NCI-H446 treated with DMSO at 0.1 percent for 48 hours (cell line): ENCODE measurements at regions not wholly inside any gene's neighbourhood (a gene's known extent, or its start where the extent isn't known, plus 50 kb on each side); places are given as distances from the start of the nearest gene placed in this dataset.
"Not testable (repeated sequence)": the region's sequence is repeated elsewhere in the genome, so short reads cannot be mapped to it uniquely, and the experiment has no call there.

Source experiments
- DNase-seq: peaks from one replicate; lab custom pipeline; 2025; lab: John Stamatoyannopoulos, UW

DNA sequence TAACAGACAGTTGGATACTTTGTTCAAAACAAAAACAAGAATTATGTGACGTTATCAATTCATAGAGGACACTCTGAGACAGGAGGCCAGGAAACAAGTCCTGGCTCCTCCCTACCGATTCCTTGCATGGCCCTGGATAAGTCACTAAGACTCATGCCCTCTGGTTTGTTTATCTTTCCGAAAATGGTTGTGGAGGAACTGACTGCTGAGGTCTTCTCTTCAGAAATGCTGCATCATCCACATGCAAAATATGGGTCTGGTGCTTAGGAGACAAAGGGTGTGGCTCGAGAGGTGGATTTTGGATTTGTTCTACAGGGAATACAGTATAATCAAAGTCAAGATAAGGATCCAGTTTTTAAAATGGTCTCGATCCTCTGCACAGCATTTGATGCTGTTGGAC lies 130.9 kb downstream of the RELL1 start:
- no peak for DNase-seq

DNA sequence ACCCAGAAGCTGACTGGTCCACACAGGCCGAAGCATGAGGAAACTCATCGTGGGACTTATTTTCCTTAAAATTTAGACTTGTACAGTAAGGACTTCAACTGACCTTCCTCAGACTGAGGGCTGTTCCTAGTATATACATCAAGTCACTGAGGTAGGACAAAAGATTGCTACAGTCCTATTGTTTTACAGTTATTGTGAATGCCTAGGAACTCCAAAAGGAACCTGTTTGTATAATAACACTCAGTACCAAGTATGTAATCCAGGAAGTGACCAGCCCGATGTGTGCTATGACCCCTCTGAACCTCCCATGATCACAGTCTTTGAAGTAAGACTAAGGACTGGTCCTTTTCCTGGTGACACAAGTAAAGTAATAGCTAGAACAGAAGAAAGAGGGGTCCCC lies 136.3 kb downstream of the RELL1 start:
- DNase-seq: not testable (repeated sequence)

DNA sequence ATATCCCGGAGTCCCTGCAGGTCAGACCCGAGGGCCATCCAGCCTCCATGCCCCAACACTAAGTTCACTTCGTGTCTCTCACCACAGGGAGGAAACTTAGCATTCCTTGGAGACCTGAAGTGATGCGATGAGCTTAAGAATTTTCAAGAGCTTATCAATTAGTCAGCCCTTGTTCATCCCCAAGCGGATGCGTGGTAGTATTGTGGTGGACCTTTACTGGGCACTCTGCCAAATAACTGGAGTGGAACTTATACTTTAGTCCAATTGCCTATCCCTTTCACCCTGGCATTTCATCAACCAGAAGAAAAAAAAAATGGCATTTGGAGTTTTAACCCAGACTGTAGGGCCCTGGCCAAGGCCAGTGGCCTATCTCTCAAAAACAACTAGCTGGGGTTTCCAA lies 137.1 kb downstream of the RELL1 start:
- no peak for DNase-seq

DNA sequence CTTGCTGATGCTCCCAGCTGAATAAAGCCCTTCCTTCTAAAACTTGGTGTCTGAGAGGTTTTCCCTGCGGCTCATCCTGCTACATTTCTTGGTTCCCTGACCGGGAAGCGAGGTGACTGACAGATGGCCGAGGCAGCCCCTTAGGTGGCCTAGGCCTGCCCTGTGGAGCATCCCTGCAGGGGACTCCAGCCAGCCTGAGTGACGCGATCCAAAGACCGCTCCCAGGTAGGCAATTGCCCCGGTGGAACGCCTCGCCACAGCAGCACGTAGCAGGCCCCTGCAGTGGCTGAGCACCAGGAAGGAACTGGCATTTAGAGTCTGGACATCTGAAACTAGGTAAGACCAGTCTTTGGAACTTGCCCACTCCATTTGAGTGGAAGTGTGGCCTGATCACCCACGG lies 139.6 kb downstream of the RELL1 start:
- DNase-seq: no peak

DNA sequence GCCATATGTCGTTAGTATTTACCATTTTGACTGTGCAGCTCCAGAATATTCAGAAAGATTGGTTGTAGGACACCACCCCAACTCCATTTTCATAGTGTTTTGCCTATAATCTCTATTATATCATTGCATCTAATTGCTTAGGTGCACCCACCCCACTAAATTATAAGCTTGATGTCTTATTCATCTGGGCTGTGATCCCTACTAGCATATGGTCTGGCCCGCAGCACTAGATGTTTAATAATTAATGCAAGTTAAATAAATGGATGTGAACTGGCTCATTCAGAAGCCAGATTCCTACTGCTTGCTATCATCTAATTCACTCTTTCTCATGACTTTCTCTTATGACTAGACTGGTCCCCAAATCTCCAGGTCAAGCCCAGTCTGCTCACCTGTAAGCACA lies 143.5 kb downstream of the RELL1 start:
- peak; percentile 34 for DNase-seq

DNA sequence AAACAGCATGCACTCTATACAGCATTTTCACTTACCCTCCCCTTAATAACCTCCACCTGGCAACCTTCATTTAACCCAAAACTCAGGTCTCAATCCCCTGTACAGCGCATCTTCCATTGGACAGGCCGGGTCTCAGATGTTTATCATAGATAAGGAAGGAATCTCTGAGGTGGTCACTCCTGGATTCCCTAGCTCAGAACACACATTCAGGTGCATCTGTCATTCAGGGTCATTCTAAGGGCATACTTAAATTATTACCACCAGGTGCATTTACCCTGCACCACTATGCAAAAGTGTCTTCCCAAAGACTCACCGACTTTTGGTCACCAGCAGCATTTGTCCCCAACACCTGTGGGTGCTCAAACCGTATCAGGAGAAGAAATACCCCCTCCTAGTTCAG lies 144.2 kb downstream of the RELL1 start:
- no peak for DNase-seq

DNA sequence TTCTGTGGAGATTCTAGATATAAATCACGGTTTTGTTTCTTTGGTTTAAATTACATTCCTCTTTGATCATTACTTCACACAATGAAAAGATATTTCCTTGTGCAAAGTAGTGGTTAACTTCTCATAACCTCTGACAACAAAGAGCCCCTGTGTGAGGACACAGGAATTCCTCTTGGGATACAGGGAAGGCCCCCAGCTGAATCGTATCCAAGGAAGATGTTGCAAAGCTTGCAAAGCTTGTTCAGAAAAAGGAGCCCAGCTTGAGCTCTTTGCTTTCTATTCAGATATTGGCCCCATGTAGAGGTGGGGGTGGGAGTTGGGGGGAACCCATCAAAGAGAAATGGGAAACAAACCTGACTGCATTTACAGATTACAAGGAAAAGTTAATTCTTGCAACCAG lies 145.7 kb downstream of the RELL1 start:
- no peak for DNase-seq

DNA sequence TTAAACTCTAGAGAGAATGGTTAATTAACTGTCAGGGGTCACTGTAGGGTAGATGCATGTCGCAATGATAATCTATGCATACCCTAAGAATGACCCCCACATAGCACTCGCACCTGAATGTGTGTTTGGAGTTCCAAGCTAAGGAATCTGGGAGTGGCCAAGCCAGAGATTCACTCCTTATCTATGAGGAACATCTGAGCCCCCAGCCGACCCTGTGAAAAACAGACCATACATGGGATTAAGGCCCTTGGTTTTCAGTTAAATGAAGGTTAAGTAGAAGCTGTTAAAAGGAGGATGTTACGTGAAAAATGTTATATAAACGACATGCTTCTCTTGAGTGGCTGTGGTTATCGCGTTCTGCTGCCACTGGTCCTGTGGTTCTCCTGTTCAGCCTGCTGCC lies 147.2 kb downstream of the RELL1 start:
- no peak for DNase-seq

DNA sequence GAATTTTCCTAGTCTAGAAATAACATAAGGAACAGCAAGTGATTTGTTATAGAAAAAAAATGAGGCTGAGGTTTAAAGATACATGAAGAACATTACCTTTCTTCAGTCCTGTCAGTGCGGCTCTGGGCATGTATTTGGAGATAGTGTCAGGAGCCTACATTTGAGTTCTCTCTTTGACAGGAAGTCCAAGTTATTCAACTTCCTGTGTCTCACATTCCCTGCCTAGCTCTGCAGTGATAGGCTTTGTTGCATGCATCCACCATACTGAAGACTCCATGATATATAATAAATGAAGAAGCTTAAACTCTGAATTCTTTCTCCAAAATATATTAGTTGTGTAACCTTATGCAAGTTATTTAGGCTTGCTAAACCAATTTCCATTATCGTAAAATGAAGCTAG lies 148.7 kb downstream of the RELL1 start:
- DNase-seq: no peak

DNA sequence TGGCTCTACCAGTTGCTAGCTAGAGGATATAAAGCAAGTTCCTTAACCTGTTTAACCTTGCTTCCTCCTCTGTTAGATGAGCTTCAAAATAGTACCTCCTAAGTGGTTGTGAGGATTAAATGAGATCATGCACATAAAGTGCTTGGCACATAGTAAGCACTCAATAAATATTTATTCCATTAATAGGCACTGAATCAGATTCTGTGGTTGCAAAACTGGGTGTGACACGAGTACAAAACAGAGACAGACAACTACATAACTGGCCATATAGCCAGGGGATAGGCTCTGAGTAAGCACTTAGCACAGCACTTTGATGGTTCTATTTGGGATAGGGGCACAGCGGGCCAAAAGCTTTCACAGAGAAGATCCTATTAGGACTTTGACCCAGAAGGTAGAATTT lies 150.3 kb downstream of the RELL1 start:
- DNase-seq: no peak

DNA sequence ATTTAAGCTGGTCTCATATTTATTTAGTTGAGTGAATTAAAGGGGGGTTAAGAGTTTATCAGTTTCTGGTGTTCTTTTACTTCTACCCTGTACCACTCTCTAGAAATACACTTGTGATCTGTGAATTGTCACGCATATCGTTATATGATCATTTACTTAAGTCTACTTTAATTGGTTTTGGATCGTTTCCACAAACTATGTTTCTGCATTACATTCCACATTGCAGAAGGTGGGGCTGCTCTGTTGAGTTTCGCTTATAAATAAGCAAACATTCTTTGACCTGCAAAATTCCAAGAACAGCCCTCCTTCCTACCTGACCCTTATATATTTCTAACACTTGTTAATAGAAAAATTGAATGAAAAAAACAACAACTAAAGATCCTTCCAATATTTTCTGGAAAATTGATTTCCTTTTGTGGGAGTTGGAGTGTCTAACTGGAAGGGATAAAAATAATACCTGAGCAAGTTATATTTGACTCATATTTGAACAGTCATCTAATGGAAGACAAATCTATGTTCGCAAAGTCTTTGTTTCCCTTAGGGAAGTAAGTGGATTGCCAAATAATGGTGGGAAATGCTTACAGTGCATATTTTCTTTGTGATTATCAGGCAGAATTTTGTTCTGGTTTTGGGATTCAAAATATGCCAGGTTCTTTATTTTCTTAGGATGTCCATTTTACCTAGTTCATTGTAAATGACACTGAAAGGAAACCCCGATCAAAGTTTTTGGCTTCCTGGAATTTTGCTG lies 152.7 kb downstream of the RELL1 start:
- DNase-seq: no peak

DNA sequence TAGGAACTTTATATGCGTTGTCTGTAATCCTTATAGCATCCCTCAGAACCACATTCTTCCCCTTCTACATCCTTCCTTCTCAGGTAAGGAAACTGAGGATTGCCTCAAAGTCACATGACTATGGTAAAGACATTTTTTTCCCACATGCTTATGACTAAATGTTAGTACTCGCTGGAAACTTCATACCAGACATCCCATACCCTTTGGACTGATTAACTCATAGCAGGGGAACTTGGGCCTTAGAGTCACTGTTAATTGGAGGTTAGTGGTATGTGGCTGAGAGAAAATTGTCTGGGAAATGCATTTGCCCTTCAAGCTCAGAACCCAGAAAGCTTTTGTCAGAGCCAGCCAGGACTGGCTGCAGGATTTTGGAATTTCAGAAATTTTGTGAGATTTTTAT lies 155.0 kb downstream of the RELL1 start:
- DNase-seq: no peak

DNA sequence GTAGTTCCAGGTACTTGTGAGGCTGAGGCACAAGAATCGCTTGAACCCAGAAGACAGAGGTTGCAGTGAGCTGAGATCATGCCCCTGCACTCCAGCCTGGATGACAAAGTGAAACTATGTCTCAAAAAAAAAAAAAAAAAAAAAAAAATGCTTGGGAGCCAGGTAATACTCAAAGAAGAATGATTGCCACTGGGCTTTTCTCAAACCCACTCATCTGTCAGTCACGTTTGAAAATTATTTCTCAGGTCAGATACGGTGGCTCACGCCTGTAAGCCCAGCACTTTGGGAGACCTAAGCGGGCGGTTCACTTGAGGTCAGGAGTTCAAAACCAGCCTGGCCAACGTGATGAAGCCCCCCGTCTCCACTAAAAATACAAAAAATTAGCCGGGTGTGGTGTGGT lies 155.7 kb downstream of the RELL1 start:
- no peak for DNase-seq

DNA sequence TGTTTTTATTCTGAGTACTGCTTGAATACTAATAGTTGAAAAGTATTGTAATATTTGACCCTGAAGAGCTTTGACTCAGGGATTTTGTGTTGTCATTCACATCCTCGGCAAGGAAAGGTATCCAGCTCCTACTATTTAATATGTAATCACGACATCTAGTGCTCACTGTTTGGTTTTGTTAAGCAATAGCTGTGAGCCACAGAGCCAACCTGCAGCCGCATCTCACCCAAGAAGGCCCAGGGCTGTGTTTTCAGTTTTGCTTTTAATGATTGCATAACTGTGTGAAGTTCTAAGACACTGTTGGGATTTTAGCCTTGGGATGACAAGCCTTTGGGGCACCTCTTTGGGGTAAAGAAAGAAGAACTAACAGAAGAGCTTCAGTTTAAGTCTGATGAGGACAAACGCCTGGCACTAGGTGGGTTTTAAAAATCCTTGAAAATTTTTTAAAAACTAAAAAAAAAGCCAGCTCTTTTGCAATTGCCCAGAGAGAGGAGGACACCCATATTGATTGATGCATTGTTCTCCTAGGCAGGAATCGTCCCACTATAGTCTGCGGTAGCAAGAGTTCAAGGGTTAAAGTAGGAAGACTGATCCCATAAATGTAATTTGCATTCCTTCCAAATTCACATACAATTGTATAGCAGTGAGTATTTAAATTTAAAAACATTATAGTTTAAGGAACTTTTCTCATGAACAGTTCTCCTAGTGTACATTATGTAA lies 157.8 kb downstream of the RELL1 start:
- no peak for DNase-seq

DNA sequence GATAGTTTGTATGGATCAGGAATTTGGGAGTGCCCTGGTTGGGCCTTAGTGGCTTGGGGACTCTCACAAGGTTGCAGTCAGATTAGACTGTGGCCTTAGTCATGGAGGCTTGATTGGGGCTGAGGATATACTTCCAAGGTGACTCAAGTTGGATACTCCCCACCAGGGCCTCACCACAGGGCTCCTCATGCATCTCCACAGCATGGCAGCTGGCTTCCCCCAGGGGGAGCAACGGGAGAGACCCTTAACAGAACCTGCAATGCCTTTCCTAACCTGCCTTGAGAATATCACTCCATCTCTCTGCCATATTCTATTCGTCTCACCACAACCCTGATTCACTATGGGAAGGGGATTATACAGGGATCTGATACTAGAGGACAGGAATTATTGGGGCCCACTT lies 161.9 kb downstream of the RELL1 start:
- no peak for DNase-seq

DNA sequence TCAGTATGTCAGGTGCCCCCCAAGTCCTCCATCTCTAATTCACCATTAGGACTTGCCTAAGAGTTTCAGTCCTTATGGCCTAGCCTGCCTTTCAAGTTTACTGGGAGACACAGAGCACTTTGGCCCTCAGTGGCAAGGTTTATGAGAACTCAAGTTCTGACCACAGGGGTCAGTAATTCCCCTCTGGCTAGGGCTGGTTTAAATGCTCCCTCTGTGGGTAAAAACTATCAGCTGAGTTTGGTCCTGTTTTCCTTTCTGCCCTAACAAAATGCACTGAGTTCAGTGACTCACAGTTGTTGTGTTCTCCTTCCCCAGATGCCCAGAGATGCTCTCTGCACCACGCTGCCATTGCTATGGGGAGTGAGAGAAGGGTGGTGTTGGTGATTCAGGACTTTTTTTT lies 163.2 kb downstream of the RELL1 start:
- DNase-seq: no peak

DNA sequence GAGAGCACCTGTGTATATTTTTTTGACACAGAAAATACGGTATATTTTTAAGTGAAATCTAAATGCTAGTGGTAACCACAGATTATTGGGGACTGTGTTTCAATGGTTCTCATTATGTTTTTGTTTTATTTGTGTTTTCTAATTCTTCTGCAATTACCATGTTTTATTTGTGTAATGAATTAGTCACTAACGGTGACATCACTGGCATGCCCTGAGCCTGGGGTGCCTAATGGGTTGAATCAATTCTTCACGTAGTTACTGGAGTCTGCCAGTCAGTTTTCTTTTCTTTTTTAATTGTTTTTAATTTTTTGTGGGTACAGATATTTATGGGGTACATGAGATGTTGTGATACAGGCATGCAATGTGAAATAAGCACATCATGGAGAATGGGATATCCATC lies 168.8 kb downstream of the RELL1 start:
- DNase-seq: no peak

DNA sequence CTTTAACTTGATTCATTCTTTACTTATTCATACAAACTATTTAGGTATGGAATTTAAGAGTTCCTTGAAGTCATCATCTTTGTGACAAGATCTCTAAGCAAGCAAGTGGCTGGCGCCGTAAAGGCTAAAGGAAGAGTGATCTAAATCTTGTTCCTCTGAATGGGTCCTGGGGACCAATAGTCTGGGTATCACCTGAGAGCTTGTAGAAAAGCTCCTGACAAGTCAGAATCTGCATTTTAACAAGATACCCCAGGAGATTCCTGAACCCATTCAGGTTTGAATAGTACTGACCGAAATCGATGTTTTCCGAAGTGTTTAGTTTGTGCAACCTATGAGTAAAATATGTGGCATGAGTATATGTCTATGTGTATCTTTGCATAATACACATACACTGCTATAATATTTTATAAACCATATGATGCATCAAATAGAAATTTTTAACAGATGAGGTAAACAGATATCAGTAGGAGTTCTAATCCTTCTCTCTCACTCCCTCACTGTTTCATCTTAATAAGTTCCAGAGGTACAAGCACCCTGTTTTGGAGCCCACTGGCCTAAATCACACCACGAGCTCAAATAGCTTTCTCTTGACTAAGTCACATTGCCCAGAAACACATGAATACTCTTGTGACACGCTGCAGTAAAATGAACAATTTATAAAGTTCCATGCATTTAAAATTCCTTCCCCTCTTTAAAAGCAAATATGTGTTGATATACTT lies 170.0 kb downstream of the RELL1 start:
- no peak for DNase-seq

DNA sequence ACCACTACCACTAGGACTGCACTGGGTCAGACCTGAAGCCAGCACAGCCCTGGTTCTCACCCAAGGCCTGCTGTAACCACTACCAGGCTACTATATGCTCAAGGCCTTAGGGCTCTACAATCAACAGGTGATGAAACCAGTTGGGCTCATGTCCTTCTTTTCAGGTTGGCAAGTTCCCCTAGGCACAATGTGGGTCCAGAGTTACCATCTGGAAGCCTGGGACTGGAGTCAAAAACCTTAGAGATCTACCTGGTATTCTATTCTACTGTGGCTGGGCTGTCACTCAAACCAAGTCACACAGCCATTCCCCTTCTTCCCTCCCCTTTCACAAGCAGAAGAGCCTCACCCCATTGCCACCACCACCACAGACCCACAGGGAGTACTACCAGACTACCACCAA lies 175.6 kb downstream of the RELL1 start:
- DNase-seq: no peak

DNA sequence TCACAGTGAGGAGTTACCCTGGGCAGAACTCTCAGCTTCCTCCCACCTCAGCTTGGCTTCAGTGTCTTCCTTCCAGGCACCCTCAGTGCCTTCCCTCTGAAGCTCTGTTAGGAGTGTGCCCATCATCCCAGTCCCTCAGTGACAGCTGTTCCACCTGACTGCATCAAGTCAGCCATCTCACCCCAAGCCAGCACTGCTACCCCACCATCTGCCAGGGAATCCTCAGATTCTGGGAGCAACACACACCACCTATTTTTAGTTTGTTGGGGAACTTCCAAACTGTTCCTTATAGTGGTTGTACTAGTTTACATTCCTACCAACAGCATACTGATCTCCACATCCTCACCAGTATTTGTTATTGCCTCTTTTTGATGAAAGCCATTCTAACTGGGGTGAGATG lies 182.9 kb downstream of the RELL1 start:
- no peak for DNase-seq

DNA sequence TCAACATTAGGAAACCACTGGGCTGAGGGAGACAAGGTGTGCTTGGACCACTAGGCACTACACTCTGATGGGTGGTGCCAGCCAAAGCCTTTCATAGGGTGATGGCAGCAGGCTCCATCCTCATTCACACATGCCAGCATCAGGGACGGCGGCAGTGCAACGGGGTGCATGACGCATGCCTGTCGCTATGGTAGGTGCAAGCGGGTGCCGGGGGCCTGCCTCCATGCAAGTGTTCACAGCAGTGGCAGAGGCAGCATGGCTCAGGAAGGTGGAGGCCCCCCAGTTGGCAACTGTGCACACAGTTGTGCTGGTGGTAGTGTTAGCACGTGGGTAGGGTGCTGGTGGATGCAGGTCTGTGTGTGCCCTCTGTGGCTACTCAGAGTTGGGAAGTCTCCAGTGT lies 184.1 kb downstream of the RELL1 start:
- DNase-seq: no peak
